Neural cell (in vitro differentiated cells): ENCODE measurements at regions not wholly inside any gene's neighbourhood (a gene's known extent, or its start where the extent isn't known, plus 50 kb on each side); places are given as distances from the start of the nearest gene placed in this dataset.

ENCODE experiments used
- EZH2 ChIP-seq: fragments of 200-600, 300-800 bp; shearing (Covaris generic), sonication (generic); IDR thresholded peaks from 2 replicates; pipeline ENCODE4 v1.6.1; 2014; ENCODE audit warnings: antibody characterized with exemption, low read length, borderline replicate concordance, mild to moderate bottlenecking; ENCODE audit not compliant: insufficient read depth, poor library complexity, severe bottlenecking
- MXI1 ChIP-seq: fragments of 450-650 bp; conservative IDR thresholded peaks from 2 replicates; pipeline ENCODE4 v1.6.1; 2014; ENCODE audit warnings: antibody characterized with exemption, mild to moderate bottlenecking; ENCODE audit not compliant: poor library complexity, severe bottlenecking
- SMC3 ChIP-seq: fragments of 450-650 bp; conservative IDR thresholded peaks from 2 replicates; pipeline ENCODE4 v1.6.1; 2014; ENCODE audit warnings: antibody characterized with exemption, mild to moderate bottlenecking, moderate library complexity; ENCODE audit not compliant: poor library complexity
- TAF1 ChIP-seq: IDR thresholded peaks from 2 replicates; pipeline ENCODE4 v1.6.1; 2012; ENCODE audit warnings: low read depth
- TF ChIP-seq, protein P1 (sequence below): fragments of 450-650 bp; IDR thresholded peaks from 2 replicates; pipeline ENCODE4 v1.5.1; 2014; ENCODE audit warnings: antibody characterized with exemption, mild to moderate bottlenecking, moderate library complexity; ENCODE audit not compliant: poor library complexity, severe bottlenecking
- TF ChIP-seq, protein P2 (sequence below): IDR thresholded peaks from 2 replicates; pipeline ENCODE4 v1.6.1; 2012; ENCODE audit warnings: borderline replicate concordance

- TF ChIP-seq, protein P1, sequence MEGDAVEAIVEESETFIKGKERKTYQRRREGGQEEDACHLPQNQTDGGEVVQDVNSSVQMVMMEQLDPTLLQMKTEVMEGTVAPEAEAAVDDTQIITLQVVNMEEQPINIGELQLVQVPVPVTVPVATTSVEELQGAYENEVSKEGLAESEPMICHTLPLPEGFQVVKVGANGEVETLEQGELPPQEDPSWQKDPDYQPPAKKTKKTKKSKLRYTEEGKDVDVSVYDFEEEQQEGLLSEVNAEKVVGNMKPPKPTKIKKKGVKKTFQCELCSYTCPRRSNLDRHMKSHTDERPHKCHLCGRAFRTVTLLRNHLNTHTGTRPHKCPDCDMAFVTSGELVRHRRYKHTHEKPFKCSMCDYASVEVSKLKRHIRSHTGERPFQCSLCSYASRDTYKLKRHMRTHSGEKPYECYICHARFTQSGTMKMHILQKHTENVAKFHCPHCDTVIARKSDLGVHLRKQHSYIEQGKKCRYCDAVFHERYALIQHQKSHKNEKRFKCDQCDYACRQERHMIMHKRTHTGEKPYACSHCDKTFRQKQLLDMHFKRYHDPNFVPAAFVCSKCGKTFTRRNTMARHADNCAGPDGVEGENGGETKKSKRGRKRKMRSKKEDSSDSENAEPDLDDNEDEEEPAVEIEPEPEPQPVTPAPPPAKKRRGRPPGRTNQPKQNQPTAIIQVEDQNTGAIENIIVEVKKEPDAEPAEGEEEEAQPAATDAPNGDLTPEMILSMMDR, result no peak
- TF ChIP-seq, protein P2, sequence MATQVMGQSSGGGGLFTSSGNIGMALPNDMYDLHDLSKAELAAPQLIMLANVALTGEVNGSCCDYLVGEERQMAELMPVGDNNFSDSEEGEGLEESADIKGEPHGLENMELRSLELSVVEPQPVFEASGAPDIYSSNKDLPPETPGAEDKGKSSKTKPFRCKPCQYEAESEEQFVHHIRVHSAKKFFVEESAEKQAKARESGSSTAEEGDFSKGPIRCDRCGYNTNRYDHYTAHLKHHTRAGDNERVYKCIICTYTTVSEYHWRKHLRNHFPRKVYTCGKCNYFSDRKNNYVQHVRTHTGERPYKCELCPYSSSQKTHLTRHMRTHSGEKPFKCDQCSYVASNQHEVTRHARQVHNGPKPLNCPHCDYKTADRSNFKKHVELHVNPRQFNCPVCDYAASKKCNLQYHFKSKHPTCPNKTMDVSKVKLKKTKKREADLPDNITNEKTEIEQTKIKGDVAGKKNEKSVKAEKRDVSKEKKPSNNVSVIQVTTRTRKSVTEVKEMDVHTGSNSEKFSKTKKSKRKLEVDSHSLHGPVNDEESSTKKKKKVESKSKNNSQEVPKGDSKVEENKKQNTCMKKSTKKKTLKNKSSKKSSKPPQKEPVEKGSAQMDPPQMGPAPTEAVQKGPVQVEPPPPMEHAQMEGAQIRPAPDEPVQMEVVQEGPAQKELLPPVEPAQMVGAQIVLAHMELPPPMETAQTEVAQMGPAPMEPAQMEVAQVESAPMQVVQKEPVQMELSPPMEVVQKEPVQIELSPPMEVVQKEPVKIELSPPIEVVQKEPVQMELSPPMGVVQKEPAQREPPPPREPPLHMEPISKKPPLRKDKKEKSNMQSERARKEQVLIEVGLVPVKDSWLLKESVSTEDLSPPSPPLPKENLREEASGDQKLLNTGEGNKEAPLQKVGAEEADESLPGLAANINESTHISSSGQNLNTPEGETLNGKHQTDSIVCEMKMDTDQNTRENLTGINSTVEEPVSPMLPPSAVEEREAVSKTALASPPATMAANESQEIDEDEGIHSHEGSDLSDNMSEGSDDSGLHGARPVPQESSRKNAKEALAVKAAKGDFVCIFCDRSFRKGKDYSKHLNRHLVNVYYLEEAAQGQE, result no peak
- TF ChIP-seq SMC3 (no peak), TAF1 (no peak), EZH2 (no peak), MXI1 (no peak)
Observed at GRCh38 chr18:39349801-39350200, 1784.2 kb upstream of the CELF4 start.
